BLaER1 treated with 17β-estradiol and CSF1 and Interleukin-3, amounts not matched to agents 10 nM and 100 nM (cell line): ENCODE measurements at regions not wholly inside any gene's neighbourhood (a gene's known extent, or its start where the extent isn't known, plus 50 kb on each side); places are given as distances from the start of the nearest gene placed in this dataset.

ENCODE experiments used
- H3K27ac ChIP-seq, 11 experiments: shearing (Covaris generic); formaldehyde crosslinking; 2 replicates each; pipeline ENCODE4 v1.8.1; 2022
- H3K27me3 ChIP-seq, 11 experiments: shearing (Covaris generic); formaldehyde crosslinking; 2 replicates each; pipeline ENCODE4 v1.8.1; 2022
- H3K36me3 ChIP-seq, 11 experiments: shearing (Covaris generic); formaldehyde crosslinking; 2 replicates each; pipeline ENCODE4 v1.8.1; 2022
- H3K4me1 ChIP-seq, 10 experiments: shearing (Covaris generic); formaldehyde crosslinking; 2 replicates each; pipeline ENCODE4 v1.8.1; 2022
- H3K4me2 ChIP-seq, 11 experiments: shearing (Covaris generic); formaldehyde crosslinking; 2 replicates each; pipeline ENCODE4 v1.8.1; 2022
- H3K4me3 ChIP-seq, 10 experiments: shearing (Covaris generic); formaldehyde crosslinking; 2 replicates each; pipeline ENCODE4 v1.8.1; 2022
- H3K9ac ChIP-seq, 11 experiments: shearing (Covaris generic); formaldehyde crosslinking; 2 replicates each; pipeline ENCODE4 v1.8.1; 2022
- H3K9me3 ChIP-seq, 11 experiments: shearing (Covaris generic); formaldehyde crosslinking; replicated peaks in 1 of 11; 2 replicates each; pipeline ENCODE4 v1.8.1; 2022
- H4K20me1 ChIP-seq, 11 experiments: shearing (Covaris generic); formaldehyde crosslinking; 2 replicates each; pipeline ENCODE4 v1.8.1; 2022
- Cebpa-rat ChIP-seq, 11 experiments: shearing (Covaris generic); IDR thresholded peaks; 2 replicates each; pipeline ENCODE4 v1.8.1; 2022

- peak overlapping the region in 3 of 11 experiments; percentile 55 to 59 (median 59); a peak in 3 of 22 replicates for H3K4me2 ChIP-seq
These were observed 68.0 kb upstream of the CDCA7L start for GRCh38 chr7:22013711-22014110.

GRCh38 chr7:22008683-22009082 lies 63.0 kb upstream of the CDCA7L start:
- Histone ChIP-seq H3K4me2 (no peak overlapping the region), H3K4me3 (no peak overlapping the region), H3K27ac (no peak overlapping the region), H3K36me3 (no peaks in the 10 kb centered on the region), H3K27me3 (no peaks in the 10 kb centered on the region), H3K4me1 (peaks cover 0 to 13% (median 7%) of the 10 kb centered on the region in 10 experiments; a peak in 12 of 20 replicates), H3K9ac (no peak overlapping the region), H4K20me1 (no peaks in the 10 kb centered on the region), H3K9me3 (no peaks in the 10 kb centered on the region)
- no peak for TF ChIP-seq Cebpa-rat (IDR thresholded peaks at IDR 0.05)

More at GRCh38 chr7:22013711-22014110, 68.0 kb upstream of the CDCA7L start:
- no peaks in the 10 kb centered on the region for H4K20me1 ChIP-seq
- H3K9ac ChIP-seq, result no peak overlapping the region
- no peak overlapping the region for H3K27ac ChIP-seq
- H3K4me3 ChIP-seq, result no peak overlapping the region
- H3K36me3 ChIP-seq, result no peaks in the 10 kb centered on the region
- peaks cover 23 to 37% (median 36%) of the 10 kb centered on the region in 10 experiments for H3K4me1 ChIP-seq
- H3K27me3 ChIP-seq, result no peaks in the 10 kb centered on the region
- no peaks in the 10 kb centered on the region for H3K9me3 ChIP-seq
- no peak for TF ChIP-seq Cebpa-rat (IDR thresholded peaks at IDR 0.05)

- no peaks in the 10 kb centered on the region for H3K9me3 ChIP-seq
- no peak overlapping the region for H3K27ac ChIP-seq
- H4K20me1 ChIP-seq, result no peaks in the 10 kb centered on the region
- no peak overlapping the region for H3K4me3 ChIP-seq
- H3K4me2 ChIP-seq, result peak overlapping the region in 1 of 11 experiments; percentile 58; a peak in 1 of 22 replicates
- no peak for TF ChIP-seq Cebpa-rat (IDR thresholded peaks at IDR 0.05)
- no peaks in the 10 kb centered on the region for H3K36me3 ChIP-seq
- no peak overlapping the region for H3K9ac ChIP-seq
- peaks cover 0 to 13% (median 7%) of the 10 kb centered on the region in 10 experiments; a peak in 12 of 20 replicates for H3K4me1 ChIP-seq
- H3K27me3 ChIP-seq, result no peaks in the 10 kb centered on the region
These were observed 62.4 kb upstream of the CDCA7L start for GRCh38 chr7:22008087-22008486.

- Histone ChIP-seq H3K4me1 (peaks cover 0 to 13% (median 7%) of the 10 kb centered on the region in 10 experiments; a peak in 12 of 20 replicates), H3K4me2 (no peak overlapping the region), H3K27me3 (no peaks in the 10 kb centered on the region)
These were observed 59.5 kb upstream of the CDCA7L start for GRCh38 chr7:22005151-22005550.

GRCh38 chr7:22002726-22003125 lies 57.0 kb upstream of the CDCA7L start:
- Histone ChIP-seq H3K27me3 (no peaks in the 10 kb centered on the region), H3K9me3 (no peaks in the 10 kb centered on the region), H3K9ac (peak overlapping the region in 1 of 11 experiments; percentile 24; a peak in 1 of 22 replicates), H3K36me3 (no peaks in the 10 kb centered on the region), H3K4me2 (no peak overlapping the region), H4K20me1 (no peaks in the 10 kb centered on the region), H3K27ac (no peak overlapping the region), H3K4me3 (no peak overlapping the region), H3K4me1 (peaks cover 0 to 8% (median 6%) of the 10 kb centered on the region in 10 experiments; a peak in 11 of 20 replicates)
- no peak for TF ChIP-seq Cebpa-rat (IDR thresholded peaks at IDR 0.05)

More at GRCh38 chr7:22005151-22005550, 59.5 kb upstream of the CDCA7L start:
- Histone ChIP-seq H3K9ac (no peak overlapping the region), H3K9me3 (no peaks in the 10 kb centered on the region), H3K36me3 (no peaks in the 10 kb centered on the region), H4K20me1 (no peaks in the 10 kb centered on the region), H3K4me3 (no peak overlapping the region), H3K27ac (no peak overlapping the region)
- no peak for TF ChIP-seq Cebpa-rat (IDR thresholded peaks at IDR 0.05)

GRCh38 chr7:22001345-22002004 lies 55.8 kb upstream of the CDCA7L start:
- Histone ChIP-seq H3K4me1 (no peaks in the 10 kb centered on the region), H3K9ac (peak overlapping the region in 1 of 11 experiments; percentile 48; a peak in 1 of 22 replicates), H3K36me3 (no peaks in the 10 kb centered on the region), H3K27ac (no peak overlapping the region), H4K20me1 (no peaks in the 10 kb centered on the region), H3K4me3 (no peak overlapping the region), H3K4me2 (peak overlapping the region in 2 of 11 experiments; percentile 29 to 50; a peak in 1 of 22 replicates), H3K9me3 (no peaks in the 10 kb centered on the region), H3K27me3 (no peaks in the 10 kb centered on the region)
- no peak for TF ChIP-seq Cebpa-rat (IDR thresholded peaks at IDR 0.05)

GRCh38 chr7:21999896-22000295 lies 54.2 kb upstream of the CDCA7L start:
- Histone ChIP-seq H4K20me1 (no peaks in the 10 kb centered on the region), H3K9ac (no peak overlapping the region), H3K9me3 (no peaks in the 10 kb centered on the region), H3K27ac (no peak overlapping the region), H3K27me3 (no peaks in the 10 kb centered on the region), H3K4me1 (no peaks in the 10 kb centered on the region), H3K4me2 (no peak overlapping the region), H3K4me3 (no peak overlapping the region), H3K36me3 (no peaks in the 10 kb centered on the region)
- TF ChIP-seq Cebpa-rat (IDR thresholded peaks at IDR 0.05), result no peak

GRCh38 chr7:21996641-21997040 lies 50.9 kb upstream of the CDCA7L start:
- H3K27ac ChIP-seq, result no peak overlapping the region
- no peaks in the 10 kb centered on the region for H4K20me1 ChIP-seq
- no peak overlapping the region for H3K9ac ChIP-seq
- peaks cover 5 to 14% (median 8%) of the 10 kb centered on the region in 11 experiments; a peak in 16 of 22 replicates for H3K9me3 ChIP-seq
- no peak for TF ChIP-seq Cebpa-rat (IDR thresholded peaks at IDR 0.05)
- no peak overlapping the region for H3K4me3 ChIP-seq
- H3K36me3 ChIP-seq, result no peaks in the 10 kb centered on the region
- no peaks in the 10 kb centered on the region for H3K4me1 ChIP-seq
- no peak overlapping the region for H3K4me2 ChIP-seq
- no peaks in the 10 kb centered on the region for H3K27me3 ChIP-seq
